ENCODE measurements at regions not wholly inside any gene's neighbourhood (a gene's known extent, or its start where the extent isn't known, plus 50 kb on each side); places are given as distances from the start of the nearest gene placed in this dataset.

- no peak for TF ChIP-seq CTCF (IDR thresholded peaks at IDR 0.05)
- Histone ChIP-seq H3K9me3 (no peaks in the 10 kb centered on the region), H3K36me3 (no peaks in the 10 kb centered on the region), H3K4me3 (no peak overlapping the region), H3K27me3 (replicated peaks; ENCODE audit: insufficient read depth) (peaks cover 4% of the 10 kb centered on the region), H3K27ac (no peak overlapping the region), H3K4me1 (ENCODE audit: control insufficient read depth in 1 of 2, low read depth in 2 of 2) (no peaks in the 10 kb centered on the region)
- ATAC-seq (ENCODE audit: insufficient number of reproducible peaks, low FRiP score, low read depth), result no peak
- DNase-seq (ENCODE audit: low spot score), result no peak
Measured at GRCh38 chr18:75785834-75786233, 358.3 kb upstream of the SMIM21 start.

DNA sequence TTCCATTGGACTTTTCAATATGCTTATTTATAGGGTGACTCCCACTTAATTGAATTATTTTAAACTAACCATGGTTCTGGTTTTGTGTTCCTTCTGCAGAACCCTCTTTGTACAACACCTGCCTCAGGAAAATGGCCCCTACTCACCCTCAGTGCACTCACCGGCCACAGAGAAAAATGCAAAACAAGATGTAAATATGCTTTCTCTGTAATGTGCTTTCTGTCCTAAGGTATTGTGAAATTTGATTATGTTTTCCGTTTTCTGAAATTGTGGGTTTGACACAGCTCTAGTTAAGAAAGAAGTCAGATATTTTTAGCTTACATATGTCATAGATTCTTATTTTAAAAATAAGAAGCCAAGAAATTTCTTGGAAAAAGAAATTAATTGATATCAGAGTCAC lies 357.7 kb upstream of the SMIM21 start:
- Histone ChIP-seq H3K36me3 (no peaks in the 10 kb centered on the region), H3K27ac (no peak overlapping the region), H3K4me3 (no peak overlapping the region), H3K9me3 (no peaks in the 10 kb centered on the region), H3K4me1 (ENCODE audit: control insufficient read depth in 1 of 2, low read depth in 2 of 2) (no peaks in the 10 kb centered on the region), H3K27me3 (replicated peaks; ENCODE audit: insufficient read depth) (peaks cover 4% of the 10 kb centered on the region)
- no peak for ATAC-seq (ENCODE audit: insufficient number of reproducible peaks, low FRiP score, low read depth)
- DNase-seq (ENCODE audit: low spot score), result no peak
- TF ChIP-seq CTCF (IDR thresholded peaks at IDR 0.05), result no peak

DNA sequence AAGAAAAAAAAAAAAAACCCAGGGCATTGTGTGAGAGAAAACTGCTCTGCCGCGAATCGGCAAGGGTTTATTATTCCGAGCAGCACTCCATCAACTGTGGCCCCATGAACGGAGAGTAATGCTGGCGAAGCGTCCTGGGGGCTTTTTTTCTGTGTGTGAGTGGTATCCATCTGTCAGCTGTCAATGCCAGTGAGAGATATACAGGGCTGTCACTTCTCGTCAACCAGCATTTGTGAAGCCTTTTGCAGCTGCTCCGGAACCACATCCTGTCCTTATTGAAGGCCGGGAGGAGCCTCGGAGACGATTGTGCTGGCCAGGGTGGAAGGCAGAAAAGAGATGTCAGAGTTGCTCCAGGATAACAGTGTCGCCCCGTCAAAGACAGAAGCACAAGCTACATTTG lies 356.9 kb upstream of the SMIM21 start:
- no peak for DNase-seq (ENCODE audit: low spot score)
- H3K27me3 ChIP-seq (replicated peaks; ENCODE audit: insufficient read depth), result peaks cover 4% of the 10 kb centered on the region
- no peaks in the 10 kb centered on the region for H3K36me3 ChIP-seq
- H3K4me1 ChIP-seq (ENCODE audit: control insufficient read depth in 1 of 2, low read depth in 2 of 2), result no peaks in the 10 kb centered on the region
- TF ChIP-seq CTCF (IDR thresholded peaks at IDR 0.05), result no peak
- H3K9me3 ChIP-seq, result no peaks in the 10 kb centered on the region
- ATAC-seq (ENCODE audit: insufficient number of reproducible peaks, low FRiP score, low read depth), result no peak
- H3K4me3 ChIP-seq, result no peak overlapping the region
- no peak overlapping the region for H3K27ac ChIP-seq

- no peak overlapping the region for H3K27ac ChIP-seq
- no peak for TF ChIP-seq CTCF (IDR thresholded peaks at IDR 0.05)
- DNase-seq (ENCODE audit: low spot score) (no peak), ATAC-seq (ENCODE audit: insufficient number of reproducible peaks, low FRiP score, low read depth) (no peak)
- no peaks in the 10 kb centered on the region for H3K36me3 ChIP-seq
- H3K9me3 ChIP-seq, result no peaks in the 10 kb centered on the region
- H3K27me3 ChIP-seq (replicated peaks; ENCODE audit: insufficient read depth), result peaks cover 4% of the 10 kb centered on the region
- no peak overlapping the region for H3K4me3 ChIP-seq
- H3K4me1 ChIP-seq (ENCODE audit: control insufficient read depth in 1 of 2, low read depth in 2 of 2), result no peaks in the 10 kb centered on the region
Measured at GRCh38 chr18:75783566-75784281, 356.2 kb upstream of the SMIM21 start.

- Histone ChIP-seq H3K27me3 (replicated peaks; ENCODE audit: insufficient read depth) (peaks cover 4% of the 10 kb centered on the region), H3K36me3 (no peaks in the 10 kb centered on the region), H3K4me3 (no peak overlapping the region), H3K4me1 (ENCODE audit: control insufficient read depth in 1 of 2, low read depth in 2 of 2) (no peaks in the 10 kb centered on the region), H3K27ac (no peak overlapping the region), H3K9me3 (no peaks in the 10 kb centered on the region)
- no peak for DNase-seq (ENCODE audit: low spot score)
- ATAC-seq (ENCODE audit: insufficient number of reproducible peaks, low FRiP score, low read depth), result no peak
- TF ChIP-seq CTCF (IDR thresholded peaks at IDR 0.05), result no peak
Measured at GRCh38 chr18:75782826-75783225, 355.3 kb upstream of the SMIM21 start.

All from thoracic aorta (tissue), 2 donors.